SH-SY5Y (cell line): ENCODE measurements at regions not wholly inside any gene's neighbourhood (a gene's known extent, or its start where the extent isn't known, plus 50 kb on each side); places are given as distances from the start of the nearest gene placed in this dataset.

ENCODE experiments used
- GATA2 ChIP-seq: IDR thresholded peaks from 2 replicates; pipeline ENCODE4 v1.6.1; 2011; ENCODE audit warnings: mild to moderate bottlenecking, low read depth, low read length
- GATA3 ChIP-seq: IDR thresholded peaks from 2 replicates; pipeline ENCODE4 v1.6.1; 2011; ENCODE audit warnings: low read depth, mild to moderate bottlenecking, low read length, moderate library complexity

DNA sequence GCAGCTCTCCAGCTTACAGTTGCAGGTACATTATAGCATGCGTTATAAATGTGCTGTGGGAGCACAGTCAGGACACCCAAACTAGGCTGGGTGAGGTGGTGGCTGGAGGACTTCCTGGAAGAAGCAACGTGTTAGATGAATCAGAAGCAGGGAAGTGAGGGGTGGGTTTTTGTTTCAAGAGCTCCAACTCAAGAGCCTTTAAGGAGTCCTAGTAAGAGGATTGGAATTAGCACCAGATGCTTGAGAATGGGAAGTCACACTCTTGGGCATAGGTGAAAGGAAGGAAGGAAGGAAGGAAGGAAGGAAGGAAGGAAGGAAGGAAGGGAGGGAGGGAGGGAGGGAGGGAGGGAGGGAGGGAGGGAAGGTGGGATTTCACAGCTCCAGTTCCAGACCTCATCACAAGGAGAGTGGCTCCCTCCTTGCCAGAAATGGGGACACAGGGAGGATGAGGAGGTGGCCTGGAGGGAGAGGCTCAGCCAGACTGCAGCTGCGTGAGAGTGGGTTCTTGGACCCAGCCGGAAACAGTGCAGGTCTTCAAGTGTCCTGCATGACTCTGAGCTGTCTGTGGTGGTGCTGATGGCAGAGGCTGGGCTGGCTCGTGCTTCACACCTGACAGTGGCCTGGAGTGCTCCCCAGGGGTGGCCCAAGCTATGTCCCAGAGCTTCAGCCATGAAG lies 115.7 kb upstream of the GSC start:
- TF ChIP-seq GATA2 (no peak), GATA3 (no peak)

DNA sequence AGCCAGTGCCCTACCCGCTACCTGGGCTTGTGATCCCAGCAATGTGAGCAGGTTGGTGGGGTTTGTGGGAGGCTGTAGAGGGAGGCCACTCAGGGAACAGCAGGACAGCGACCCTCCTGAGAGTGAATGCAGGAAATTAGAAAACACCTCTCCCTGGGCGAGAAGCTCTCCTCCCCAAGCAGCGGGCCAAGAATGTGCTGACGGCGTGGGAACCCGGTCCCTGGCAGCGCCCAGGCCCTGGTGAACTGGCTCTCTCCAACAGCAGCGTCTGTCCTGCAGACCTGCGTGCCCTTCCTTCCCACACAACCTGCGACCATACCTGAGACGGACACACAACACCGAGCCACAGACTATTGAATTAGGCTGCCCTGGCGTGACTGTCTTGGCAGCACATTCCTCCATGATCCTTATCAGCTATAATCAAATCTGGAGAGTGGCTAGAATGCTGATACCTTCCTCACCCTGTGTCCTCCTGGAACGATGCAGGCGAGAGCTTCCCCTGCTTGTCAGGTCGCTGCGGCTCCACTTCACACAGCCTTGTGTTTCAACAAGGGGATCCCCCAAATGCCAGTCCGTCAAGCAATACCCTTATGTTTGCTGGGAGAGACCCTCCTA lies 114.8 kb upstream of the GSC start:
- TF ChIP-seq GATA2 = peak; percentile 31; the same call in 1 of the 2 replicates
- TF ChIP-seq GATA3 = no peak

DNA sequence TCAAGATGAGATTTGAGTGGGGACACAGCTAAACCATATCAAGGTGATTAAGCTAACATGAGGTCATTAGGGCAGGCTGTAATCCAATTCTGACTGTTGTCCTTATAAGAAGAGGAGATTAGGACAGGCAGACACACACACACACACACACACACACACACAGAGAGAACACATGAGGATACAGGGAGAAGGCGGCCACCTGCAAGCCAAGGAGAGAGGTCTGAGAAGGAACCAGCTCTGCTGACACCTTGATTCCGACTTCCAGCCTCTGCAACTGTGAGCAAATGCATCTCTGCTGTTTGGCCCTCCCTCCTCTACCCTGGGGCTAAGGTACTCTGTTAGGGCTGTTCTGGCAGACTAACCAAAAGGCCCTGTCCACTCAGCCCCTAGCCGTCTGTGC lies 112.5 kb upstream of the GSC start:
- TF ChIP-seq GATA3 (no peak), GATA2 (no peak)

DNA sequence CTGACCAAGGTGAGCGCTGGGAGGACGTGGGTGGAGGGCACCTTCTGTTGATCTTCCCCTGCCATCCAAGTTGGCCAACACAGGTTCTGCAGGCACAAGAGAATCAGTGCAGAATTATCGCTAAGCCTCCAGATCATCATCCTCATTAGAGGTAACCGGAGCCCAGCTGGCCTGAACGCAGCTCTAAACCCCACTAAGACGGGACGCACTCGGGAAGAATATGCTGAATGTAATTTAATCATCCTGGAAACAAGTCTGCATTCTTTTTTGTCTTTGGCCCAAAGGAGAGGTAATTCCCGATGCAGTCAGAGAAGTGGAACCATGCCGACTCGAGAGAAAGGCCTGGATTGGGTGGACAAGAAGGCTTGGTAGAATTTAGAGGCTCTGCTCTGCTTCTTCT lies 111.0 kb upstream of the GSC start:
- TF ChIP-seq GATA3 (no peak), GATA2 (no peak)

DNA sequence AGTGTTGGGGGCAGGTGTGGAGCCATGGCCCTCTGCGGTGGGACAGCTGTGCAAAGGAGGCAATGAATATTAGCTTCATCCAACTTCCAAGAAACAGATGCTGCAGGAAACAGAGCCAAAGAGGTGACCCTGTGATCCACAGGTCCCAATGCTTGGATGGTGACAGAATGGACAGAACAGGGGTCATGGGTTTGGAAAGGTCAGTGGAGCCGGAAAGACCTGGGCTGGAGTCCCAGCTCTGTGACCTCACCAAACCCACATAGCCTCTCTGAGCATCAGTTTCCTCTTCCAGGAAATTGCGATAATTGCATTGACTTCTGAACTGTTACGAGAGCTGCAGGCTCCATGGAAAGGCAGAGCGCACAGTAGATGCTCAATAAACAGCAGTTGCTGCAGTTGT lies 110.2 kb upstream of the GSC start:
- TF ChIP-seq GATA3 (no peak), GATA2 (no peak)

DNA sequence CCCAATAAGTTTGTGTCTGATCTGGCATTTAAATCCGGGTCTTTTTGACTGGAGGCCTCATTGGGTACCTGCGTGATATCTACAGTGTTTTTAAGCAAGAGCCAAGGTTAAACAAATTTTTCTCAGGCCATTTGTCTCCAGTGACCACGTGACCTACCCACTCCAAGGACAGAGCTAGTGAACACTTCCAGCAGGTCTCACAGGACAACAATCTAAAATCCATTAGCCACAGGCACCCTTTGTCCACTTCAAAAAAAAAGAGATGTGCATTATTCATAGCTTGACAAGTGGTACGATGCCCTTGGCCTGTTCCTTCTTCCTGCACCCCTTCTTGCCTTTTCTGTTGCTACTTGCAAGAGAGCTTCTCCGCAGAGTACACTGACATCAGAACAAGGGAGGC lies 109.6 kb upstream of the GSC start:
- no peak for TF ChIP-seq GATA2
- no peak for TF ChIP-seq GATA3

DNA sequence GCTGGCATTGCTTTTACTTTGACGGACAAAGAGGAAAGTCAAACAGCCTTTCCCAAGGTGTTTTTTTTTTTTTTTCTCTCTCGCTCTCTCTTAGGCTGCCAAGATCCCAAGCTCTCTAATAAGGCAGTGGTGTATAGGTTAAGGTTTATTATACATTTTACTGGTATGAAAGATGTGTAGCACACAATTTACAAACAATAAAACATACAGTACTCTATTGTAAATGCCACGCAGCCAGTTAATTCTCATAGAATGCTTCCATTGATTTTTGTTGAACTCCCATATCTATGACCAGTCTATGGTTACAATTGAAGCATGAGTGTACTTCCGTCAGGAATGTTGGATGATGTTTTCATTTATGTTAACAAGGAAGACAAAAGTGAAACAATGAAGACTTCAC lies 106.4 kb upstream of the GSC start:
- TF ChIP-seq GATA3 = no peak

DNA sequence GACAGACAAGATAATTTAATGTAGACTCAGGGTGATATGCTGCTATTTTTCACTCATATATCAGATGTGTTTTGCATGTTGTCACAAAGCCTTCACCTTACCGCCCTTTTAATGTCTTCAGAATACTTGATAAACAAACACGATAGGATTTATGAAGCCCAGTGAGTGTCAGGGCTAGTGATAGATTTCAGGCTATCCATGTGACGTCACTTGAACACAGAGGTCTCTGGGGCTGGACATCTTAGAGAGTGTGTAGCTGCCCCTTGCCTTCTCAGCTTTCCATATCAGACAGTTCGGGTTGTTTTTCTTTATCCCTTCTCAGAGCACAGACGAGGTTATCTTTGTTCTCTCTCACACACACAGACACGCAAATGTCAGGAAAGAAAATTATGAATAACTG lies 105.3 kb upstream of the GSC start:
- TF ChIP-seq GATA2 = no peak
- TF ChIP-seq GATA3 = no peak

DNA sequence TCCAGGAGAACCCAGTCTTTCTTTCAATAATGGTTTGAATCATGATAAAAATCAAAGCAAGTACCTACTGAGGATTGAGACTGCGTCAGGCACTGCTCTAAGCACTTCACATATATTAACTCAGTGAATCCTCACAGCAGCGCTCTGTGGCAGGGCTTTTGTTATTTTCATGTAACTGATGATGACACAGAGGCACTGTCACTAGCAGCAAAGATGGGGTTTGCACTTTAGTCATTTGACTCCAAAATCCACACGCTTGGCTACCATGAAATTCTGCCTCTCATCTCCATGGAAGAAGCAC lies 98.8 kb upstream of the GSC start:
- no peak for TF ChIP-seq GATA2
- no peak for TF ChIP-seq GATA3

DNA sequence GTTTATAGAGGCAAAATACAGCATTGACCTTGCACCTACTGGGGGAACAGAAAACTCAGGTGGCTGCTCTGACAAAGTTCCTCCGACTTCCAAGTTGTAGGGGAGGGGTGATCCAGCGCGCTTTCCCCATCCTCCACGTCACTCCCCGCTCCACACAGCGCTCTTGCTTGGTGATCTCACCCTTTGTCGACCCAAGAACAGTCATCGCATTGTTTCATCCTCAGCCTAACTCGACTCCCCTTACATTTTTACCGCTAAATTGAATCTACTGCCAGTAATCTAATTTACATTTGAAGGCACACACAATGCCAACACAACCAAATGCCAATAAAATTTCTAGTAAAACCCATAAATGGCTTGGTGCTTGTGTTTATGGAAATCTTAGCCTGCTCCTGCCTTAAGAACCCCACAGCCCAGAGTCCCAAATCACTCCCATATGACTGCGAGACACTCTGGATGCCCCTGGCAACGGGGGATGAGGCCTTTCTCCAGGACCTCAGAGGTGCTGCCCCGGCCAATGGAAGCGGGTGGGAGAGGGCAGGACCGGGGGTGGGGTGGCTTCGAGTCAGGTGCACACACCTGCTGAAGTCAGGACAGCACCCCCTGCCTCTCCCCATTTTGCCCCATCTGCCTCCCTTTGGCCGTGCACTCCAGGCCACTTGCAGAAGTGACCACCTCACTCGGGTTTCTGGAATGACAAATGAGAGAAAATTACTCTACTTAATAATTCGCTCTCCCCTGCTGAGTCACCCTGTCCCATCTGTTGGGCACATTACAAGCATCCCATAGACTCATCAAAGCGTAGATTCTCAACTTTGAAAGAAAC lies 98.2 kb upstream of the GSC start:
- TF ChIP-seq GATA3 = no peak
- TF ChIP-seq GATA2 = no peak

DNA sequence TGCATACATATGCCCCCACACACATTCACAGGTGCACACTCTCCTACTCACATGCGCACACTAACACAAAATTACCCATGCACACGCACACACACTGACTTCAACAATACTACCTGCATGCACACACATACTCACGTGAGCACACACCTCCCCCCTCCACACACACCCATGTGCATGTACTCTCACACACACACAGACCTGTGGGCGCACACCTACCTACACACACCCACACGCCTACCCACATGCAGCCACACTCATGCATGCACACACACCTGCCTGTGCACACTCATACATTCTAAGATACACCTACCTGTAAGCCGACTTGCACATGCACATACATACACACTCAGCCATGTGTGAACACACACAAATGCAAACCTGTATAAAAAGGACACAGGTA lies 97.3 kb upstream of the GSC start:
- TF ChIP-seq GATA2 (no peak), GATA3 (no peak)

DNA sequence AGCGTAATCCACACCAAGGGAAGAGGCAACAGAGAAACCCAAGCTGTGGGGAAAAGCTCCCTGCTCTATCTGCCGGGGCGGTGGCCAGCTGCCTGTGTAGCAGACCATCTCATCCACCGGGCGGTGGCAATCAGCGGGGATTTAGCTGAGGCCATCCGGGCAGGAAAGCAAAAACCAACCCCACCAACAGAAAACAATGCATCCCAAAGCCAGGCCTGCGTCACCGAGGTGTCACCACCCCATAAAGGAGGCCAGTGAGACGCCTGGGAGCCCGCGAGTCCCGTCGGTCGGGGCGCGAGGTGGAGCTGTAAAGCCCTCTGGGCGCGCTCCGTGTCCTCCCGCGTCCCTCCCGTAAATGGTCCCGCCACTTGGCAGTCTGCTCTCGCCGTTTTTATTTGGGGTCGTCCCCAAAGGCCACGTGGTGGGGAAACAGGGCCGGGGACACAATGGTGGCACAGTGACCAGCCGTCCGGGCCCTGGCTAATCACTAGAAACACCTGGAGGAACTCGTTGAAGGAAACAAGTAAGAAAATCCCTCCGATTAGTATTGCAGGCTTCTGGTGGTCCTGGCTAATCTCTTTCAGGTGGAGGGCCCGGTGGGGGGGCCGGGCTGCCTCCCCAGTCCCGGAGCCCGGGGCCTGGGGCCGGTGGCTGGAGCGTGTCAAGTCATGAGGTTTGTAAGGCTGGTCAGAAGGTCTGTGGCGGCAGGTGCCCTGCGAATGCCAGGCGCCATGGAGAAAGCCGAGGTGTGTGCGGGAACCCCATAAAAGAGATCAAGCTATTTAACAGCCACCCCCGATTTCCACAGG lies 94.7 kb upstream of the GSC start:
- TF ChIP-seq GATA3 (no peak), GATA2 (no peak)

DNA sequence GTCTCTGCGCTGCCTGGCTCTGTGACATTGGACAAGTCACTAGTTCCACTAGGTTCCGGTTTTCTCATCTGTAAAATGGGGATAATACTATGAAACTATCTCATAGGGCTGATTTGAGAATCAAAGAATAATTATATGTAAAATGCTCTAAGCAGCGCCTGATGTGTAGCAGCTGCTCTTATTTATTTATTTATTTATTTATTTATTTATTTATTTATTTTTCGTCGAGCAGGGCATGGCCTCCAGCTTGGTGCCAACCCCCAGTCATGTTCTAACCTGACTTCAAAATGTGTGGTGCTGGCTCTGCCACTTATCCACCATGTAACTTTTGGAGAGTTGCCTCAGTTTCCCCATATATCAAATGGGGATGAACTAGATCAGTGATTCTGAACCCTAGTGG lies 93.5 kb upstream of the GSC start:
- TF ChIP-seq GATA3 (no peak), GATA2 (no peak)

DNA sequence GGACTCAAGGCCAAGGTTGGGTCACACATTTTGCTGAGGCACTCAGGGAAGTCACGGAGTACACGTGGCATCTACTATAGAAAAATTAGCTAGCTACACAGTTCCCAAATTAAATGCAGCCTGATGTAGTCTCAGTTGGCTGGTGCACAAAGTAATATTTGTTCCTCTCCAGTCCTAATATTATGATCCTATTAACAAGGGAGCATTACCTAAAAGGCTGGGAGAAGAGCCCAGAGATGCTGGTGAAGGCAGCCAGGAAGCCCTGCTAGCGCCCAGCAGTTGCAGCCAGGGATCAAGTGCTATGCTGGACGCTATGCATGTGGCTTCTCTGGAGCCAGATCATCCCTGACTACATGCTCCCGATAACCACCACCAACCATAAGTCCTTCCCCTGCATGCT lies 88.0 kb upstream of the GSC start:
- TF ChIP-seq GATA3 = no peak
